DMS153 treated with DMSO at 0.1 percent for 48 hours (cell line): ENCODE measurements at regions not wholly inside any gene's neighbourhood (a gene's known extent, or its start where the extent isn't known, plus 50 kb on each side); places are given as distances from the start of the nearest gene placed in this dataset.
A peak's percentile ranks its signal among the peaks of the same experiment; 100 is the strongest.
"Not testable (repeated sequence)": the region's sequence is repeated elsewhere in the genome, so short reads cannot be mapped to it uniquely, and the experiment has no call there.

ENCODE experiments used
- DNase-seq: peaks from one replicate; lab custom pipeline; 2025; ENCODE audit not compliant: unreplicated experiment; lab: John Stamatoyannopoulos, UW

DNA sequence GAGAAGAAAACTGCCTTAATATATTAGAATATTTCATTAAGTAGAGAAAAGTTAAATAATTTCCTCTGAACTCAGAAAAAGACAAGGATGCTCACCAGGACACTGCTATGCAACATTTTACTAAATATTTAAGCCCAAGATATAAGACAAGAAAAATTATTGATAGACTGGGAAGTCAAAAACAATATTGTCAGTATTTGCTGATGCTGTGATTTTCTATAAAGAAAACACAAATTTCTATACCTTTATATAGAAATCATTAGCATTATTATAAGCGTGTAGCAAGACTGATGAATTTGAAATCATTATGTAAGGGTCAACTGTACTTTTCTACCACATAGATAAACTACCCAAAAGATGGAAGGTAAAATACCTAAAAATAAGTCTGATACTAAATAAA lies 451.0 kb downstream of the RNF144A start:
- no peak for DNase-seq

DNA sequence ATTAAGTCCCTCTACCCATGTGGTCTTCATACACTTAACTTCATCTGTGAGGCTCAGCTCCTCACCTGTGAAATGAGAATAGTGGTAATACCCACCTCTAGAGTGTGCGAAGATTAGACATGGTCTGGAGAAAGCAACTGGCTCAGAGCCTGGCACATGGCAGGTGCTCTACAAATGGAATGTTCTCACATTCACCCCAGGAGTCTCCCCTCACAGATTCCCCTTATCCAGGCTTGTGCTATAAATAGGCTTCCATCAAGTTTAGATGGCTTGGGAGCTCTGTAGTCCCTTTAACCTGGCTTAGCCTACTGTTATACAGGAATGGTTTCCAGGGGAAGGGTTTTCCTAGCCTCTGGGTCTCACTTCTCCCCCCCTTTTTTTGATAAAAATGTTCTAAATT lies 455.9 kb downstream of the RNF144A start:
- no peak for DNase-seq

DNA sequence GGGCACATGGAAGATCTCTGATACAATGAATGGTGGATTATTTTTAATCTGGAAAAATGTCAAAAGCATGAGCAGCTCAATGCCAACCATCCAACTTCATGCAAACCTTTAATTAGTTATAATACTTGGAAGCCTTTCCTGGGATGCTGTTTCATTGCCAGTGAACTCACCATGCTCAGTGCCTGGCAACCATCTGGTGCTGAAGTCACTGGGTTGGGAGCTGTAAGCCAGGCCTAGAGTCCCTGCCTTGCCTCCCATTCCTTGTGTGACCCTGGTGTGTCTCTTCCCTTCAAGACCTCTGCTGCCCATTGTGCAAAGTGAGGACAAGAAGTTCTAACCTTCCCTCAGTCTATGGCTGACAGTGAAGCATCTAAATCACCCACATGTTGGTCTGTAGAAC lies 458.7 kb downstream of the RNF144A start:
- no peak for DNase-seq

DNA sequence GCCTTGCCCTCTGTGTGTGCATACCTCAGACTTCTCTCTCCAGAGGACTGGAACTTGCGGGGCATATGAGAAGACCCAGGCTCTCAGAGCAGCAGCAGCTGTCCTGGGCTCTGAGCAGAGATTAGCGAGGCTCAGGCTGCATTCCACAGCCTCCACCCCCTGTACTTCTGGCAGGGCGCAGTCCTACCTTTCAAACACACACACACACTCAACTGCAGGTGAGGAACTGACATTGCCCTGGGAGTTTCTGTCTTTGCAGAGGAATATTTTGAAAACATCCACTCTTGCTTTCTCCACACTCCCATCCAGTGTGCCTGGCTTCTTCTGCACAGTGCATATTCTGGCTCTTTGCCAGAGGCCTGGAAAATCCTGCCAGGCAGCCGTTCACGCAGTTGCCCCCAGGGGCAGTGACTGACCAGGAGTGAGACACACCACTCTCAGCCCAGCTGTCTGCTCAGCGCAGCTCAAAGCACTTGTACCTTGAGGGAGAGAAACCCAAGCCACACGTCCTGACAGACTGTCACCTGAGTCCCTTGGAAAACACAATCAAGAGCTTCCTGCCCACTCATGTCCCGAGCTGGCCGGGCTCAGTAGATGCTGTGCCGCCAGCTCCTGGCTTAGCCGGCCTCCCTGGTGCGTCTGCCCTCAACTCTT lies 460.8 kb downstream of the RNF144A start:
- DNase-seq, result peak; percentile 61

DNA sequence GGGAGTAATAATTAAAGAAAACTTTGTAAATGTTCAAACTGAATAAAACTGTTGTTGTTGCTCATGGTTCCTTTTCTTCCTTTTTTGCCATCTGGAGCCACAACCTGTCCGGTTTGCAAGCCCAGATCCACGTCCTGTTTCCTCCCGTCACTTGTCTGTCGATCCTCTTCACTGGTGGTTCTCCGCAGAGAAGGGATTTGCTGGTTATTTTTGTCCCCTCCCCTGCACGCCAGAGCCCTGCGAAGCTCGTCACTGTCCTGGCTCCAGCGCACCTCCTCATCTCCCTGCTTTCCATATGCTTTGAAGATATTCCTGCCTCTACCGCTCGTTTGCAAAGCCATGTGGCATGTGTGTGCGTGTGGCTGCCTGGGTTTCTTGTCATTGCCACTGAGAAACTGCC lies 461.4 kb downstream of the RNF144A start:
- no peak for DNase-seq

GRCh38 chr2:7379799-7380198 lies 462.6 kb downstream of the RNF144A start:
- no peak for DNase-seq

GRCh38 chr2:7384773-7385349 lies 467.6 kb downstream of the RNF144A start:
- no peak for DNase-seq

DNA sequence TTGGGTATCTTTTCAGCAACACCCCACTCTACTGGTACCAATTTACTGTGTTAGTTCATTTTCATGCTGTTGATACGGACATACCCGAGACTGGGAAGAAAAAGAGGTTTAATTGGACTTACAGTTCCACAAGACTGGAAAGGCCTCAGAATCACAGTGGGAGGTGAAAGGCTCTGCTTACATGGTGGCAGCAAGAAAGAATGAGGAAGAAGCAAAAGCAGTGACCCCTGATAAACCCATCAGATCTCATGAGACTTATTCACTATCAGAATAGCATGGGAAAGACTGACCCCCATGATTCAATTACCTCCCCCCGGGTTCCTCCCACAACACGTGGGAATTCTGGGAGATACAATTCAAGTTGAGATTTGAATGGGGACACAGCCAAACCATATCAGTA lies 473.1 kb downstream of the RNF144A start:
- not testable (repeated sequence) for DNase-seq

GRCh38 chr2:7392076-7392787 lies 475.0 kb downstream of the RNF144A start:
- DNase-seq, result no peak

DNA sequence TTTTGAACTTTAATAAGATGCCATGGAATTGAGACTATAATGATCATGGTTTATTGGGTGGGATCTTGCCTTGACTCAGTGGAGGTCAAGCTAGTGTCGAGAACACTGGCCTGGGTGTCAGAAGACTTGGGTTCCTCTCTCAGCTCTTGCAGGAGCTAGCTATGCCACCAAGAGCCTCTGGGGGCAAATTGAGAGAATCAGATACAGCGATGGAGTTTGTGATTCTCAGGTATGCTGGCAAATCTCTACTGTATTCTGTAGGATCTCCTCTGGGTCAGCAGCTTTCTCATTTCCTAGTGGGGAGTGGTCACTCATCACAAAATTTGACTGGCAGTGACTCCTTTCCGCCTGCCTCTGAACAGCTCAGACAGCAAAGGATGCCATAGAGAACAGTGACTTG lies 477.0 kb downstream of the RNF144A start:
- no peak for DNase-seq

DNA sequence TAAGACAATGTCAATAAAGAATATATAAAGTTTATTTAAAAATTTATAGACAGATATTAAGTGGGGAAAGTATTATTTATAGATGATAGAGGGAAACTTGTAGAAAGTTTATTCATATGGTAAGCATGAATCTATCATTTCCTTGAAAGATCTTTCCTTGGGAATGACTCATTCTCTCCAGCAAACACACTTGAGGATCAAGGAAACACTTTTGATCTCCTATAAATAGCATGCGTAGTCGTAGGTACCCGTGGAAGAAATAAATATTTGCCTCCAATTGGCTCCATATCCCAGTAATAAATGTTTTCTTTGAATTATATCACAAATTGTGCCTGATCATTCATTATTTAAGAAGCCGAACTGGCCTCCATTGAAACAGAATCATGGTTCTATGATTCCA lies 483.4 kb downstream of the RNF144A start:
- no peak for DNase-seq

DNA sequence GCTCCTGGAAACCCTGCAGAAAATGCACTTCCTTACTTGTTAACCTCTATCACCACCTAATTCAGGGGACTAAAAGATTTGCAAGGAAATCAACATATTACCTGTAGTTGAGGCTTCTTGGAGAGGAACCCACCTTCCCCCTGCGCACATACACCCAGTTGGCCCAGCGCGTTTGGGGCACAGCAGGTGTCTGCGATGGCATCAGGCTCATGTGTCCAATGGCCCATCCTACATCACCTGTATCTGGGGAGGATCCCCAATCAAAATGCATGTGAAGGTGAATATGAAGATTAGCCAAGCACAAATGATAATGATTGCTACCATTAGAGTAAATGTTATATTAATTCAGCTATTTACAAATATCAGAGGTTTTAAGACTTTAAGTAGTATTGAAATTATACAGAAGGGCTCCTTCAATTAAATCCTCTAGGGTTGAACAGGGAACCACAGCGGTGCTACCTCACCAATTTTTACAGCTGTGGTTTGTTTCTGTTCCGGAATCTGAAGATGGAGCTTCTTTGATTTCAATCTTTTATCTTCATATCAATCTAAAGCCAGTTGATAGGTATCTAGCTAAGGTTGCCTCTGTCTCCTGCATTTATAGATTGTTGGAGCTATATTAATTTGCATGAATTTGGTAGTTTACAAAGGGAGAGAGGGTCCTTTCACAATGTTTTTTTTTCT lies 486.0 kb downstream of the RNF144A start:
- DNase-seq, result no peak

GRCh38 chr2:7405861-7406715 lies 488.9 kb downstream of the RNF144A start:
- no peak for DNase-seq

DNA sequence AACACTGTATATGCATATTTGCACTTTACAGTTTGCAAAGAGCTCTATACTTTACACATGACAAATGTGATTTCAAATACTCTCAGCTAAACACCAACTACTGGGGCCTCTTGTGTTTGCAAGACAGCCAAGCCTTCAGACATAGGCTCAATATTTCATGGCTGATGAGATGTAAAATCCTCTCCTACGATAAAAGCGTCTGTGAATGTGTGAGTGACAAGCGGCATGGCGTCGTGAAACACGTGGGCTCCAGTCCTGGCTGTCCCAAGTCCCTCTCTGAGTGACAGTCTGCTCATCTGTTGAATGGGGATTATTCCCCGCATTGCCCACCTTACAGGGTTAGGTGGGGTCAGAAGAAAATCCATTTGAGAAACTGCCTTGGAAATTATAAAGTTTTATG lies 489.8 kb downstream of the RNF144A start:
- DNase-seq, result no peak

- no peak for DNase-seq
Measured at GRCh38 chr2:7407906-7408680, 490.9 kb downstream of the RNF144A start.

DNA sequence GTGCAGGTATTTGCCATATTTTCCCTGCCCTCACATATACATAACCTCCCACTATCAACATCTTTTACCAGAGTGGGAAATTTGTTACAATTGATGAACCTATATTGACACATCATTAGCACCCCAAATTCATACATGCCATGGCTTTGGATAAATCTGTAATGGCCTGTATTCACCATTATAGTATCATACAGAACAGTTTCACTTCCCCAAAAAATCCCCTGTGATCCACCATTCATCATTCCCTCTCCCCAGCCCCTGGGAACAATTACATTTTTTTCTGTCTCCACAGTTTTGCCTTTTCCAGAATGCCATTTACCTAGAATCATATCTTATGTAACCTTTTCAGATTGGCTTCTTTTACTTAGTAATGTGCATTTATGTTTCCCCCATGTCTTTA lies 494.5 kb downstream of the RNF144A start:
- DNase-seq, result no peak

GRCh38 chr2:7417845-7418742 lies 500.9 kb downstream of the RNF144A start:
- DNase-seq, result no peak

DNA sequence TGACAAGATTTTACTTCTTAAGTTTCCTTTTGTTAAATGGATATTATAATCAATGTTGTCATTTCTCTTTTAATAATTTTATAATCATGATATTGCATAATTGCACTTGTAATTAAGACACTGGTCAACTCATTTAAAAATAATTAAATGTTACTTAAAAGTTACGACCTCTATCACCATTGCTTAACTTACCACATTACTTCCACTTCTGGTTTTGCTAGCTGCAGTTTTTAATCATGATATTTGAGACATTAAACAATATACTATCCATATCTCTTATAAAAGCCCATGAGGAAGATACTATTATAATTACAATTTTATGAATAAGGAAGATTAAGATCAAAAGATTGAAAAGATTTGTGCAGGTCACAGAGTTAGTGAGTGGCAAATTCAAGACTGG lies 502.0 kb downstream of the RNF144A start:
- DNase-seq, result no peak

GRCh38 chr2:7419814-7420311 lies 502.7 kb downstream of the RNF144A start:
- no peak for DNase-seq
